ENCODE measurements at regions not wholly inside any gene's neighbourhood (a gene's known extent, or its start where the extent isn't known, plus 50 kb on each side); places are given as distances from the start of the nearest gene placed in this dataset.
"Not testable (repeated sequence)": the region's sequence is repeated elsewhere in the genome, so short reads cannot be mapped to it uniquely, and the experiment has no call there.

DNA sequence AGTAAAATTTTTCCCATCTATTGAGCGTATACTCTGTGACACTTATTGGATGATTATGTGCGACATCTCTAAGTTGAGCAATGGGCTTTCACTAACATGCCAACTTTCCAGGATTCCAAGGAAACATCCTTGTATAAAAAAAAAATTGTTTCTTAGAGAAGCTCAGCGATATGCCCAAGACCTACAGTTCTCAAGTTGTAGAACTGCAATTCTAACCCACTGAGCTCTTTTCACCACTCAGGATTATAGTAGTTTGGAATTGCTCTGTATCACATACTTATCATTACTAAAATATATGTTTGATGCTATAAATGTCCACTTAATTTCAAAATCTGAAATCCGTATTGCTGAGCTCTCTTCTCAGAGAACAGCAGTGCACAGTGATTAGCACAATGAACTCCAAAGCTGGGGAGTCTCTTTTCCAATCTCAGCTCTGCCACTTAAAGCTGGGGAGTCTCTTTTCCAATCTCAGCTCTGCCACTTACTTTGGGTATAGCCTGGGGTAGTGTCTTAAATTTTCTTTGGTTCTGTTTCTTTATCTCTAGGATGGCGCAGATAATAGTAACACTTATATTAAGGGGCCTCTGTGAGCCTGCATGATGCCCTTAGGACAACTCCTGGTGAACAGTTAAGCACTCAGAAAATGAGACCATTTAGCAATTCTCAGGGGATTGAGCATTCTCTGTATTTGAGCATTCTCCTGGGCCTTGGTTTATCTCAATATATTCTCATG is 1722.2 kb upstream of the AGA start:
- no peak for DNase-seq (ENCODE audit: extremely low read depth in 1 of 11, low read depth in 9 of 11, low spot score in 4 of 11)

DNA sequence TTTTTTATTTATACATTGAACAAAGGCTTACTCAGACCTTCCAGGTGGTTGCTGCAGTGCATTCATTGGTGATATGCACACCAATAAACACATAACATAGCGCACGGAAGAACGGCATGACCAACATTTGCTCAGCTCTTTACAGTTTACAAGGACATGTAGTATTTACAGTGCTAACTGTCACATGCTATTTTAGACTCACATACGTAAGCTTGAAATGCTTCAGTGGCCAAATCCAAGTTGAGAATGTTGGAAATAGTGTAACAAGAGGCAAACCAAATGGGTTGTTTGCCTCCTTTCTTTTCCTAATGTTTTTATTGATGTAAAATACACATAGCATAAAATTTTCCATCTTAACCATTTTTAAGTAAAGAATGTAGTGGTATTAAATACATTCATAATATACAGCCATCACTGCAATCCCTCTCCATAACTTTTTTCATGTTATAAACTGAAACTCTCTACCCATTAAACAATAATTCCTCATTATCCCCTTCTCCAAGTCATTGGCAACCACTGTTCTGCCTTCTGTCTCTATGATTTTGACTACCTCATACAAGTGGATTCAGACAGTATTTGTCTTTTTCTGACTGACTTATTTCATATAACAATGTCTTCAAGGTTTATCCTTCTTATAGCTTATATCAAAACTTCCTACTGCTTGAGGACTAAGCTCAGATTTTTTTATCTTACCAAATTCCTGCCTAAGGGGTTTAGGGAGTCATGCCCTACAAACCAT is 1722.9 kb upstream of the AGA start:
- DNase-seq (ENCODE audit: extremely low read depth in 1 of 11, low read depth in 9 of 11, low spot score in 4 of 11): no peak

DNA sequence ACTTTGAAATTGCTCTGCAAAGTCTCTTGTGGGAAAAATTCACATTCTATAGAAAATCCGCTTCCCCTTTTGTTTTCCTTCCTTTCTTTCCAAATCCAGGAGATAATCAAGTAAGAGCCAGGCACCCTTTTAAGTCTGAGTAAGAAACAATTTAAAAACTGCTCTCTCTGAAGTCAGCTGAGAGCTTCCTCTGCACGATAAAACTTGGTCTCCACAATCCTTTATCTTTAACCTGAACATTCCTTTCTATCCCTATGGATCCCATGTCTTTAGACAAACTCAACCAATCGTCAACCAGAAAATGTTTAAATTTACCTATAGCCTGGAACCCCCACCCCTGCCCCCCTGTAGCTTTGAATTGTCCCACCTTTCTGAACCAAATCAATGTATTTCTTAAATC is 1723.6 kb upstream of the AGA start:
- no peak for DNase-seq (ENCODE audit: extremely low read depth in 1 of 11, low read depth in 9 of 11, low spot score in 4 of 11)

DNA sequence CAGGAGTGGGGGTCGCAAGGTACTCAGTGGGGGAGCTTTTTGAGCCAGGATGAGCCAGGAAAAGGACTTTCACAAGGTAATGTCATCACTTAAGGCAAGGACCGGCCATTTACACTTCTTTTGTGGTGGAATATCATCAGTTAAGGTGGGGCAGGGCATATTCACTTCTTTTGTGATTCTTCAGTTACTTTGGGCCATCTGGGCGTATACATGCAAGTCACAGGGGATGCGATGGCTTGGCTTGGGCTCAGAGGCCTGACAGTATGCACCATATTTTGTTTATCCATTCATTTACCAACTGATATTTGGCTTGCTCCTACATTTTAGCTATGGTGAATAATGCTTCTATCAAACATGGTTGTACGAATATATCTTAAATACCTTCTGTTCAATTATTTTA is 1728.1 kb upstream of the AGA start:
- not testable (repeated sequence) for DNase-seq (ENCODE audit: extremely low read depth in 1 of 11, low read depth in 9 of 11, low spot score in 4 of 11)

DNA sequence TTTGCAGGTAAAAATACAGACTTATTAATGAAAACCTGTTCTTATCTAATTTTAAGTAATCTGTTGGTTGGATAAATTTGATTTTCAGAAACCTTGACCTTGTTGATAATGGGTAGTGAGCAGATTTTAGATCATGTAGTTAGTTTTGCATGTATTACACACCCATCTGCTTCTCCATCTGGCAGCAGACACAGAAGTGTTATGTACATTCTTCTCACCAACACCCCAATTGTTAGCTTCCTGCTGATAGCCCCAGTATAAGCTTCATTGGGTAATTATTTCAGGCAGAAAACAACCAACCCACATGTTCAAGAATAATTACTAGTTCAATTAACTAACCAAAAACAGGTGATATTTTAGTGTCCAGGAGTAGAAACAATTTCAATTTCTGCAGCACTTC is 1740.5 kb upstream of the AGA start:
- no peak for DNase-seq (ENCODE audit: extremely low read depth in 1 of 11, low read depth in 9 of 11, low spot score in 4 of 11)

GRCh38 chr4:179195887-179196286 is 1753.7 kb upstream of the AGA start:
- DNase-seq (ENCODE audit: extremely low read depth in 1 of 11, low read depth in 9 of 11, low spot score in 4 of 11): no peak

DNA sequence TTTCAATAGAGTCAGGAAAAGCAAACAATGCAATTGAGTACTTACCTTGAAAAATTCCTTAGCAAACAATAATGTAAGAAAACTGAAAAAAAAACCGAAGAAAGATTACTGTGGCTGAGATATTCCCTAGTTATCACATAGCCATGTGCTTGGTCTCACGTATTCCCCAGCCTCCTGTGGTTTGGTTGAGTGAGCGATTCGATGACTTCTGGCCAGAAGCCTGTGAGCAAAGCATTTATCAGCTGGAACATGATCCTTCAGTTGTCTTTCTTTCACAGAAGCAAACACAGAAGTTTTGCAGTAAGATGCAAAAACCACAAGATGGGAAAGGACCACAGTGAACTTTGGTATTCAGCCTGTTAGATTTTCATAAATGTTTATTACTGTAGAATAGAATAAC is 1754.3 kb upstream of the AGA start:
- DNase-seq (ENCODE audit: extremely low read depth in 1 of 11, low read depth in 9 of 11, low spot score in 4 of 11): no peak

DNA sequence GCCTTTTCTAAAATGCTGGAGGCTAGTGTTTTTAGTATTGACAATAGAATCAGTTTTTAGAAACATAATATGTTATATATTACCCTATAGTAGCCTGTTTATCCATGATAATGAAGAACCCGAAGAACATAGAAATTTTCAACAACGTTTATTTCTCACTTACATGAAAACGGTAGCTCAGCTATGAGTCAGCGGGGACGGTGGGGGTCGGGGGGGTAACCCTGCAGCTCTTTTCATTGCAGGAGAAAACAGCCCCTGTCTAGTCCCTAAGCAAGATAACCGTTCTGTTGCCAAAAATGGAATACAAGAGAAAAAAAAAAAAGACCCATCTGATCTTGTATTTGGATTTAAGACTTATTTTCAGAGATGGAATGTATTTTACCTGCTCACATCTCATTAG is 1758.4 kb upstream of the AGA start:
- no peak for DNase-seq (ENCODE audit: extremely low read depth in 1 of 11, low read depth in 9 of 11, low spot score in 4 of 11)

DNA sequence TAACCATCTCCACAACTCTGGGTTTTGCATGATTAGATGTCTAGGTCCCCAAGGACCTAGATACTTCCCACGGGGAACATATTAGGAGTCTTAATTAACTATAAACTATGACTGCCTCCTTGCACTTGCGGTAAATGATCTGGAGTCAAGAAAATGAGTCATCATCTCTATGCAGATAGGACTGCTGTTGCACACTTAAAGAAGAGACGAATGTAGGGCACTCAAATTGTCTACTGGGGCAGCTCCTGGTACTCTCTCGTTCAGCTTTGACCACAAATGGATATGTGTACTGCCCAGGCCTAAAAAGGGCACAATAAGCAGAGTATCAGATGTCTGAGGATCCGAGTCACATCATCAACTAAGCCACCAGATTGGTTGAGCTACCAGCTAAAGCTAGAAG is 1783.4 kb upstream of the AGA start:
- DNase-seq (ENCODE audit: extremely low read depth in 1 of 11, low read depth in 9 of 11, low spot score in 4 of 11): no peak

DNA sequence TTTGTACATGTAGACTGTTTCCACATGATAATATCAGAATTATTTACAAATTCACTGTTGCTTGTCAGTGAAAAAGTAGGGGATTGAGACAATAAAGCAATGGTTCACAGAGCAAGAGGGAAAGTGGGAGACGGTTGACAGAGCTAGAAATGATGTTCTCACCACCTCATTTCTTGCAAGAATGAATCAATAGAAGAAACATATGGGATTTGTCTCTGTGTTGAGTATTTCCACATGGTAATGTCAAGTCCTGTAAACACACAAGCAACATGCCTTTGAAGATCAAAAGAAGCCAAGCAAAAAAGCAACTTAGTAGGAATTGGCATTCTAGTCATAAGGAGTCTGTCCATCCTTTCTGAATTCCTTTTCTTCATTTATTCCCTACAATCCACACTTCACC is 1806.6 kb upstream of the AGA start:
- peak in 4 of 11 donors; percentile 0 to 4 (median 2) for DNase-seq (ENCODE audit: extremely low read depth in 1 of 11, low read depth in 9 of 11, low spot score in 4 of 11)

- DNase-seq (ENCODE audit: extremely low read depth in 1 of 11, low read depth in 9 of 11, low spot score in 4 of 11): no peak
Measured at GRCh38 chr4:179268791-179269190, 1826.6 kb upstream of the AGA start.

- DNase-seq (ENCODE audit: extremely low read depth in 1 of 11, low read depth in 9 of 11, low spot score in 4 of 11): no peak
Measured at GRCh38 chr4:179272282-179272681, 1830.0 kb upstream of the AGA start.

DNA sequence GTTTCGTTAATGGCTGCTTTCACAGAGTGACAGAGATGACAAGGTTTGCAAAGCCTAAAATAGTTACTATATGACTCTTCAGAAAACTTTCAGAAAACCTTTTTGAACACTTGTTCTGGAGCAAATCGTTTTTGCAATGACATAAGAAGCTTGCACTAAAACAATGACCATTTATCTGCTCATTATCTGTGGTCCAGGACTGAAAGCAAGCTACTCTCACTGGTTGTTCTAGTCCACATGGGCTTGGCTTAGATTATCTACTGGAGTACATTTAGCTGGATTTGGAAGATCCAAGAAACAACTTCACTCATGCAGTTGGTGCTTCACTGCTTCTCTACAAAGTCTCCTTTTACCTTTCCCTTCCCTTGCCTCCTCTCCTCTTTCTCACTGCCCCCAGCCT is 1836.4 kb upstream of the AGA start:
- DNase-seq (ENCODE audit: extremely low read depth in 1 of 11, low read depth in 9 of 11, low spot score in 4 of 11): no peak

DNA sequence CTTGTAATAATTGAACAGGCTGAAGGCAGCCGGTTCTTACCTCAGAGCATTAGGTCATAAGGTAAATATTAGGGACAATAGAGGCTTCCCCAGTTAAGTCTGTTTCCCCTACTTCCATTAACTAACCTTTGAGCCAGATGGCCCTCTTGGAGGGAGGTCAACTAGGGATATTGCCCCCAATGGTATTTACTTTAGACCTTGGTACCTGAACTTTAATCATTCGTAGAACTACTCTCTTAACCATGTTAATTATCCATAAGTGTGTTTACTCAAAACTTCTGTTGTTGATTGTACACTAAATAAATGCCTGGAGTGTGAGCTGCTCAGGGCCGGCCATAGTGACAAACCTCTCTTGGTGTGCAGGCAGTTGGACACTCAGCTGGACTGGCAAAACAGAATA is 1843.5 kb upstream of the AGA start:
- DNase-seq (ENCODE audit: extremely low read depth in 1 of 11, low read depth in 9 of 11, low spot score in 4 of 11): no peak

DNA sequence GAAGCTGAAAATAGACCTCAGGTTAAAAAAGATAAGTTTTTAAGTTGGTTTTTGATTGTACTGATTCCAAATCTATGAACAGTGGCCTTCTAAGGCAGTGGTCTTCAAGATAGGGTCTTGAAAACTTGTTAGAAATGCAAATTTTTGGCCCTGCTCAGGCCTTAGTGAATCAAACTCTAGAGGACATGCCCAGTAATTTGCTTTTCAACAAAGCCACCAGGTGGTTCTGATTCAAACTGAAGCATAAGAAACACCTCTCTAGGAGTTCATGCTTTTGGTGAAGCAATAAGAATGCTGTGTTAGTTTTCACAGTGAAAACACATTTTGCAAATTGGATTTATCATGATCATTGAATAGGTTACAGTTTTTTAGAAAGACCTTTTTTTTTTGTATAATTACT is 1849.4 kb upstream of the AGA start:
- DNase-seq (ENCODE audit: extremely low read depth in 1 of 11, low read depth in 9 of 11, low spot score in 4 of 11): no peak

- no peak for DNase-seq (ENCODE audit: extremely low read depth in 1 of 11, low read depth in 9 of 11, low spot score in 4 of 11)
Measured at GRCh38 chr4:179292468-179292867, 1850.2 kb upstream of the AGA start.

- DNase-seq (ENCODE audit: extremely low read depth in 1 of 11, low read depth in 9 of 11, low spot score in 4 of 11): peak in 2 of 11 donors; percentile 1 to 4
Measured at GRCh38 chr4:179307297-179308136, 1865.3 kb upstream of the AGA start.

GRCh38 chr4:179313823-179314222 is 1871.6 kb upstream of the AGA start:
- no peak for DNase-seq (ENCODE audit: extremely low read depth in 1 of 11, low read depth in 9 of 11, low spot score in 4 of 11)

DNA sequence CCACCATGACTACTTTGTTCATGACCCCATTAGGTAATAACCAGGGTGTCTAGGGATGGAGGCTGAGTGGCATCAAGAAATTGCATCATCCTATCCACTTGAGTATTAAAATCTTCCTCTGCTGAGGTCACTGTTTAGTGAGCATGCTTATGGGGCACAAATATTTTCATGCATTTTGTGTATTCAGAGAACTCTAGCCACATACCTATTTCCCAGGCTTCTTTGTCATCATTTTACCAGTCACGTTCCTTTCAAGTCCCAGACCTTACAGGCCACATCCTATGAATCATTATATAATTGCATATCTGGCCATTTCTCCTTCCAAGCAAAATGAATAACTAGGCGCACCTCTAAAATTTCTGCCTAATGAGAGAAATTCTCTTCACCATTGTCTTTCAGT is 1882.9 kb upstream of the AGA start:
- DNase-seq (ENCODE audit: extremely low read depth in 1 of 11, low read depth in 9 of 11, low spot score in 4 of 11): no peak

- no peak for DNase-seq (ENCODE audit: extremely low read depth in 1 of 11, low read depth in 9 of 11, low spot score in 4 of 11)
Measured at GRCh38 chr4:179328627-179329026, 1886.4 kb upstream of the AGA start.
